IMR-90 (cell line): ENCODE measurements at regions not wholly inside any gene's neighbourhood (a gene's known extent, or its start where the extent isn't known, plus 50 kb on each side); places are given as distances from the start of the nearest gene placed in this dataset.

Experiments
- NFE2L2 ChIP-seq: fragments of 150-350 bp; IDR thresholded peaks from 2 replicates; pipeline ENCODE4 v1.6.1; 2016; ENCODE audit warnings: low read depth, mild to moderate bottlenecking, low read length
- POLR2A ChIP-seq: IDR thresholded peaks from 2 replicates; pipeline ENCODE4 v1.6.1; 2012; ENCODE audit warnings: mild to moderate bottlenecking, low read depth, low read length
- TF ChIP-seq, protein P1 (sequence below): conservative IDR thresholded peaks from 2 replicates; pipeline ENCODE4 v1.5.1; 2012; ENCODE audit warnings: mild to moderate bottlenecking, low read depth, low read length, improper control_type of control experiment

DNA sequence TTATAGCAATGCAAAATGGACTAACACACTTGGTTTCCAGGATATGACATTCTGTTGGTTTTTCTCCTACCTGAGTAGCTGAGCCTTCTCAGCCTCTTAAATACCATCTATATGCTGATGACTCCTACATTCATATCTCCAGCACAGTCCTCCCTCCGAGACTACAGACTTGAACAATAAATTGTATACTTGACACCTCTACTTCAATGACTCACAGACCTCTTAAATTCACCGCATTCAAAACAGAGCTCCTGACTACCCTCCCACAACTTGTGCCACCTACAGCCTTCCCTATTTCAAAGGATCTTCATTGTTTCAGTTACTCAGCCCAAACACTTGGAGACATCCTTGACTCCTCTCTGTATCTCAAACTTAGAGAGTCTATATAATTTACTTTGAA lies 66.8 kb upstream of the ASB17 start:
- TF ChIP-seq POLR2A, result no peak
- TF ChIP-seq NFE2L2, result no peak
- TF ChIP-seq, protein P1, sequence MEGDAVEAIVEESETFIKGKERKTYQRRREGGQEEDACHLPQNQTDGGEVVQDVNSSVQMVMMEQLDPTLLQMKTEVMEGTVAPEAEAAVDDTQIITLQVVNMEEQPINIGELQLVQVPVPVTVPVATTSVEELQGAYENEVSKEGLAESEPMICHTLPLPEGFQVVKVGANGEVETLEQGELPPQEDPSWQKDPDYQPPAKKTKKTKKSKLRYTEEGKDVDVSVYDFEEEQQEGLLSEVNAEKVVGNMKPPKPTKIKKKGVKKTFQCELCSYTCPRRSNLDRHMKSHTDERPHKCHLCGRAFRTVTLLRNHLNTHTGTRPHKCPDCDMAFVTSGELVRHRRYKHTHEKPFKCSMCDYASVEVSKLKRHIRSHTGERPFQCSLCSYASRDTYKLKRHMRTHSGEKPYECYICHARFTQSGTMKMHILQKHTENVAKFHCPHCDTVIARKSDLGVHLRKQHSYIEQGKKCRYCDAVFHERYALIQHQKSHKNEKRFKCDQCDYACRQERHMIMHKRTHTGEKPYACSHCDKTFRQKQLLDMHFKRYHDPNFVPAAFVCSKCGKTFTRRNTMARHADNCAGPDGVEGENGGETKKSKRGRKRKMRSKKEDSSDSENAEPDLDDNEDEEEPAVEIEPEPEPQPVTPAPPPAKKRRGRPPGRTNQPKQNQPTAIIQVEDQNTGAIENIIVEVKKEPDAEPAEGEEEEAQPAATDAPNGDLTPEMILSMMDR, result no peak
